ENCODE measurements at regions not wholly inside any gene's neighbourhood (a gene's known extent, or its start where the extent isn't known, plus 50 kb on each side); places are given as distances from the start of the nearest gene placed in this dataset.
"Not testable (repeated sequence)": the region's sequence is repeated elsewhere in the genome, so short reads cannot be mapped to it uniquely, and the experiment has no call there.

DNA sequence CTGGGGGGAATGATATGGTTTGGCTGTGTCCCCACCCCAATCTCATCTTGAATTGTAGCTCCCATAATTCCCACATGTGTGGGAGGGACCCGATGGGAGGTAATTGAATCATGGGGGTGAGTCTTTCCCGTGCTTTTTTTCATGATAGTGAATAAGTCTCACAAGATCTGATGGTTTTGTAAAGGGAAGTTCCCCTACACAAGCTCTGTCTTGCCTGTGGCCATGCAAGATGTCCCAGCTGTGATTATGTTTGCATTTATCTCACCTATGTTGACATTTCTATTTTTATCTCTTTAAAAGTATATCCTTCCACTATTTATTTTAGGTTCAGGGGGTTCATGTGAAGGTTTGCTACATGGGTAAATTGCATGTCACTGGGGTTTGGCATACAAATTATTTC, 323.9 kb upstream of the GLI3 start:
- DNase-seq = no peak

GRCh38 chr7:42554932-42555331, 317.9 kb upstream of the GLI3 start:
- not testable (repeated sequence) for DNase-seq

GRCh38 chr7:42552227-42552626, 315.2 kb upstream of the GLI3 start:
- DNase-seq = no peak

DNA sequence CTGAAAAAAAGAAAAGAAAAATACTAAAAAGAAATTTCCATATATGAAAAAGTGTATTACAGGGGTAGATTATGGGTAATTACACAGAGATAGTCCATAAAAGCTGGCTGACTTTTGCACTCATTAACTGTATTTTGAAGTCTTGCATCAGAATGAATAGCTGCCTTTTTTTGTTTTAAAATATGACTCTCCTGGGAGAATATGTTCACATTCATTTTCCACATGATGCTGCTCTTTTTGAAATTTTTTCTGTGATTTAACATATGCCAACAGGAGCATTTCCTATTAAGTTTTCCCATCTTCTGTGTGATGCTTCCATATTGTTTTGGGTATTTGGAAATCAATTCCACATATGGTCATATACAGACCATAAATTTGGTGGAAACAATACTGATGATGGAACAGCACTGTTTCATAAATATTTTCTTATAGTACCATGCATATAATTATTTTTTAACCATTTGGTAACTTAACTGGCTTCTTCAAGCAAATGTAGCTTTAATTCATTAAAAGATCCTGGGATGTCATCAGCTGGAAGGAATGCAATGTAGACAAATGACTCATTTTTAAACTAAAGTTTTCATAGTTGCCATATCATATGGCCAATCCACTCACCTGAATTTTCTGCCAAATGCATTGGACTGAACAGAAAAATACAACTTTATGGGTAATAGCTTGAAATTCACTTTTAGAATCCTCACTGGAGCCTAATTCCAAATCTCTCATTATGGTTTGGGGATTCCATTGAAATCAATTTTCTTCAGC, 313.9 kb upstream of the GLI3 start:
- DNase-seq = no peak

GRCh38 chr7:42549866-42550485, 313.0 kb upstream of the GLI3 start:
- DNase-seq = no peak

- no peak for DNase-seq
Measured at GRCh38 chr7:42548816-42549611, 312.0 kb upstream of the GLI3 start.

DNA sequence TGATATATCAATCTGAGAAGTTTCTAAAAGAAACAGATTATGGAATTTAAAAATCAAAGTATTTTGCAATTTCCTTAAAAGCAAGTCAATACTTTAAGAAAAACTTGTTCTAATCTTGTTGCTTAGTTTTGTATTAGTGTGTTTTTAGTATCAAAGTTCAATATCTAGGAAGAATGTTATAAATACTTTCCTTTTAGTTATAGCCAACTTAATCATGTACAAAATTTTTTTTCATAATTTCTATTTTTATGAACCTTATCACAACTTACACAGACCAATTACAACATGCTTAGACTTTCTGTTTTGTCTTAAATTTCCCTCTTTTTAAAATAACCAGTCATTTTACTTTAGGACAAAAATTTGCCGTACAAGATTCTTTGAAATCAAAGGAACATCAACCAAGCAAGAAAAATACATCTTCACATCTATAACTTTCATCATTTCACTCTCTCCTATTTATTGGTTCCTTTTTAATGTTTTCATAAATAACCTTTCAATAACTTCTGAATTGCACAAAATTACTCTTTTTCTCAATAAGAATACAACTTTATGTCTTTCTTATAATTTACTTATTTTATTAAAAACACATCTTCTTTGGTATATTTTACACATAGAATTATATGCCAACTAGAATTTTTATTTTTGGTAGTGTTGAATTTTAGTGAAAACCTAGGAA, 308.2 kb upstream of the GLI3 start:
- no peak for DNase-seq

DNA sequence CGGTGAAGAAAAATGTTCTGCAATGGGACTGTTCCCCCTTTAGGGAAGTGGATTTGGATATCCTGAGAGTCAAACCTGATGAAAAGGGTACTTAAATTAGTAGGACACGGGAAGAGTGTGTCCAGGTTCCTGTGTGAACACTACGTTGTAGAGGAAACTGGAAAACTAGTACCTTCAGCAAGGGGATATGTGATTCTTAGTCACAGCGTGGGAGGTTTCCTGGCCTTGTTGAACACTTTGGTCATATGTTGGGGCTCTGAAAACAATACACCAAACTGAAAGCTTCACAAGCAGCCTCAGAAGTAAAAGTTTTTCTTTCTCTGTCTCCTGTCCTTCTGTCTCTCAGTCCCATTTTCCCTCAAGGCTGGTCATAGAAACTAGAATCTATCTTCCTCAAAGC, 306.9 kb upstream of the GLI3 start:
- no peak for DNase-seq

DNA sequence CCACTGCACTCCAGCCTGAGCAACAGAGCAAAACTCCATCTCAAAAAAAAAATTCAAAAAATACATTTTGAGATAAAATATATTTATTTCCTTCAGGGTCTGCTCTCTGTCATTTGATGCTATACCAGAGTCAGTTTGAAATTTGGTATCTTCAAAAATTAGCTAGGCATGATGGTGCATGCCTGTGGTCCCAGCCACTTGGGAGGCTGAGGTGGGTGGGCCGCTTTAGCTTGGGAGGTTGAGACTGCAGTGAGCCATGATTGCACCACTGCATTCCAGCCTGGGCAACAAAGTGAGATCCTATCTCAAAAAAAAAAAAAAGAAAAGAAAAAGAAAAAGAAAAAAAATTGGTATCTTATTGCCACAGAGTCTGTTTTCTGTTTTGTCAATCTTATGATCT, 305.4 kb upstream of the GLI3 start:
- not testable (repeated sequence) for DNase-seq

DNA sequence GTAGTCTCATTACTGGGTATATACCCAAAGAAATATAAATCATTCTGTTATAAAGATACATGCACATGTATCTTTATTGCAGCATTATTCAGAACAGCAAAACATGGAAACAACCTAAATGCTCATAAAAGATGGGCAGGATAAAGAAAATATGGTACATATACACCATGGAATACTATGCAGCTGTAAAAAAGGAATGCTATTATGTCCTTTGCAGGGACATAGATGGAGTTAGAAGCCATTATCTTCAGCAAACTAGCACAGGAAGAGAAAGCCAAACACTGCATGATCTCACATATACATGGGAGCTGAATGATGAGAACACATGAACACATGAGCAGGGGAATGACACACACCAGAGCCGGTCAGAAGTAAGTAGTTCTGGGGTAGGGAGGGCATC, 297.4 kb upstream of the GLI3 start:
- DNase-seq = no peak

DNA sequence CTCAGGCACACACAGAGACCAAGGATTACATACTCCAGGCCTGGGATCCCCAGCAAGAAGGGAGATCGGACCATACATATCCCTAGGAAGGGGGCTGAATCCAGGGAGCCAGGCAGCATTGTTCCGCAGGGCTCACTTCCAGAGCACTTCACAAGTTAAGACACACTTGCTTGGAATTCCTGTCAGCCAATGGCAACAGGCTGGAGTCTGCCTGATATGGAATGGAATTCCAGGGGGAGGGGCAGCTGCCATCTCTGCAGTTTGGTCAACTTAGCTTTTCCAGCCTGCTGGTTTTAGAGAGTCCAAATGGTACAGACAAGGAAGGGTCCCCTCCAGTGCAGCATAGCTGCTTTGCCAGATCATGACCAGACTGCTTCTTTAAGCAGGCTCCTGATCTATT, 290.0 kb upstream of the GLI3 start:
- DNase-seq = no peak

GRCh38 chr7:42522227-42522991, 285.4 kb upstream of the GLI3 start:
- no peak for DNase-seq

DNA sequence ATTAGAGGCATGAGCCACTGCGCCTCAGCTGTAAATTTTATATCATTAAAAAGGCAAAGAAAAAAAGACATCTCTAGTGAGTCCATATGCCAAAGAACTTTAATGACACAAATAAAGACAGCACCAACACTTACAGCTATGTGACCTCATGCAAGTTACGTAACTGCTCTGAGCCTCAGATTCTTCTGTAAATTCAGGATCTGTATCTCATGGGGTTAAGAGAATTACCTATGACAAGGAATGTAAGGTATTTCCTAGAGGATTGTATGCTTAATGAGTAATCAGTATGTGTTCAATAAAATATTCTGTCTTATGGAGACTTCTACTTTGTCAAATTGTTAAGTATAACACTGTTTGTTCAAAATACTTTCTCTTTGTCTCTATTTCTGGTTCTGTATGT, 274.0 kb upstream of the GLI3 start:
- no peak for DNase-seq

DNA sequence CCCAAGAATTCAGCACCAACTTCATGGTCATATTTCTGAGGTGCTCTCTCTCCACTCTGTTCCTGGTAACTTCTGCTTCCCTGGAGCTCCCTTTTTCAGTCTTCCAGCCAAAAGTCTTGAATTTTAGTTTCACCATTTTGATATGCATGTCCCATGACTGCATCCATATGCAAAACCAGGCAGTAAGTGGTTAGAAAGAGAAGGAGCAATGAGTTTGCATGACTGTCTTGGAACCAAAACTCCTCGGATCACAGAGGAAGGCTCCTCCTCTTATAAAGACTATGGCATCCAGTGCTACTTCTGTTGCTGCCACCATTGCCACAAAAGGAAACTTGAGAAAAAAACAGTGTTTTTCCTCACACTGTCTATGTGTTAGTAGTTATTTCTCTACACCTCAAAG, 269.1 kb upstream of the GLI3 start:
- DNase-seq = no peak

- DNase-seq = no peak
Measured at GRCh38 chr7:42502022-42502421, 265.0 kb upstream of the GLI3 start.

DNA sequence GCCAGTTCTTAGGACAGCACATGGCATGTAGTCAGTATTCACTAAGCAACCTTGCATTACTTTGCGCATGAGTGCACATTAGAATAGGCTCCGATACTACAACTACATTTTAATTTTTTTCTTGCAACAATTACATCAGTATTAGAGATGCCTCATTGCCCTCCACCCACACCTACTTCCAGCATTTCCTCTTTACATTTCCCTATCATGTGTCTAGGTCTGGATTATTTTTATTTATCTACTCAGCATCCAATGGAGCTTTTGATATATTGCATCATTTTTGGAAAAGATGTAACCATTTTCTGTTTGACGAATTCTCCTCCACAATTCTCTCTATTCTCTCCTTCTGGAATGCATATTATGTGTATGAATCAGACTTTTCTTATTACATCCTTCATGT, 258.2 kb upstream of the GLI3 start:
- no peak for DNase-seq

DNA sequence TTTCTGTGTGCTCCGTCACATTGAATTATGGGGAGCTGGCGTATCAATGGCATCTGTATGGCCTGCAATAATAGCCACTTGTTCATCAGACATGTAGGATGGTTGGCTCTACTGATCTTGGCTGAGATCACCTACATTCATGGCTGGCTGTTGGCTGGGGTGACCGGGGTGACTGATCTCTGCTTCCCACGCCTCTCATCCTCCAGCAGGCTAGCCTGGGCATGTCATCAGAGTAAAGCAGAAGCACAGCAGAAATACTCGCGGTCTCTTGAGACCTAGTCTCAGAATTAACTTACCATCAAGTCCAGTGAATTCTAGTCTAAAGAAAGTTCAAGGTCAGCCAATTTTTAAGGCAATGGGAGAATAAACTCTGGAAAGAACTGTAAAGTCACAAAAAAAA, 257.7 kb upstream of the GLI3 start:
- no peak for DNase-seq

- DNase-seq = no peak
Measured at GRCh38 chr7:42494199-42494710, 257.2 kb upstream of the GLI3 start.

GRCh38 chr7:42493436-42494198, 256.6 kb upstream of the GLI3 start:
- no peak for DNase-seq

DNA sequence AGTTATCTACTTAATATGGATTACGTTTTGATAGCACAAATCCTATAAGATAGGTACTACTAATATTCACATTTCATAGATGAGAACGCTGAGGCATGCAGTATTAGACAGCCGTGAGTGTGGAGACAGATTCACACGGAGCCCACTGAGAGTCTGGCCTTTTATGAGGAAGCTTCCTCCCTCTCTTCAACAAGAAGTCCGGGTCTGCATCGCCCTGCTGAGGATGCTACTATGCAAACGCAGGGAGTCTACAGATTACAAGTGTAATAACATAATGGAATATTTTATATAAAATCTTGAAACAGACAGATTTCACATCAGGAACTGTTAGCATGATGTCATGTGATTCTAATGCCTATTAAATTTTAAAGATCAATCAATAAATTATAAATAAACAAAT, 255.9 kb upstream of the GLI3 start:
- DNase-seq = no peak

DNA sequence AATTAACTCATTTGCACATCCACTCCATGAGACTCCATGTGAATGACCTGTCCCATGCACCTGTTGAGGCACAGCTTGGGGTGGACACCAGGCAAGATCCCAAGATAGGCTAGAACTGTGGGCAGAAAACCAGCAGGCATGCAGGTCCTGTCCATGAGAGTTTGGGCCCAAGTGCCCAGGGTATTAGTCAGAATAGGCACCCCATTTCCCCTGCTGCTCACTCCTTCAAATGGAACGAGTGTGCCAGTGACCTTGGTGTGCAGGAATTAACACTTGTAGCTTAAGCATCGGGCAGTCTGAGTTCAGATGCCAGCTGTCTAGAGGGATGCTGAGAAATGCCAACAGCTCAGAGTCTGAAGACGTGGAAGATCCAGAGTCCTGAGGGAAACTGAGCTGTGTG, 254.1 kb upstream of the GLI3 start:
- no peak for DNase-seq

DNA sequence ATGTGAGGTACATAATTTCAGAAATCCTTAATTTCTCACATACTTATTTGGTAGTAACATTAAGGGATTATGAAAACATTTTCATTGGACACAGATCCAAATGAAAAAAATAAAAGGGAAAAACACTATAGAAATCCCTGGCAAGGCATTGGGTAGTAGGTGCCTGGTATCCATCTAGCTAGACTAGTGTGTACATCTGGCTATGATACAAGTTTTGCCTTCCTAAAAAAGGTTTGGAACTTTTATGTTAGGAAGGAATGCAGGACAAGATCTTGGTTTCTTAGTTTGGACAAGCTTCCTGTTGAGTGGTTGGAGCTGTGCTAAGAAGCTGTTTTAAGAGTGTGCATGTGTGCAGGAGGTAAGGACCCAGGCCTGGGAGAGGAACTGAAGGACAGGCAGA, 252.3 kb upstream of the GLI3 start:
- DNase-seq = no peak
